Erythroblast (primary cell): ENCODE measurements at regions not wholly inside any gene's neighbourhood (a gene's known extent, or its start where the extent isn't known, plus 50 kb on each side); places are given as distances from the start of the nearest gene placed in this dataset.

Experiments
- DNase-seq, 2 experiments: peaks; one replicate each; lab custom pipeline; 2025; lab: John Stamatoyannopoulos, UW
- GATA1 ChIP-seq: IDR thresholded peaks from 2 replicates; pipeline ENCODE4 v1.6.1; 2011; ENCODE audit warnings: low read depth, mild to moderate bottlenecking, control low read depth, low read length, moderate library complexity
- POLR2A ChIP-seq: IDR thresholded peaks from 2 replicates; pipeline ENCODE4 v1.6.1; 2011; ENCODE audit warnings: mild to moderate bottlenecking, low read length

DNA sequence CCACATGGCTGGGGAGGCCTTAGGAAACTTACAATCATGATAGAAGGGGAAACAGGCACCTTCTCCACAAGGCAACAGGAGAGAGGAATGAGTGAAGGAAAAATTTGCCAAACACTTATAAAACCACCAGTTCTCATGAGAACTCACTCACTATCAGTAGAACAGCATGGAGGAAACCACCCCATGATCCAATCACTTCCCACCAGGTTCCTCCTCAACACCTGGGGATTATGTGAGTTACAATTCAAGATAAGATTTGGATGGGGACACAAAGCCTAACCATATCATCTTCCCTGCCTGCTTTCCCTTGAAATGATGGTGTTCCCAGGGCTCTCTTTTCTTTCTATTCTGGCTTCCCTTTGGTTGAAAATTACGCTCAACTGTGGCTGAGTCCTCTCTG lies 262.7 kb upstream of the HABP2 start:
- DNase-seq: no peak
- no peak for TF ChIP-seq POLR2A
- TF ChIP-seq GATA1: no peak

DNA sequence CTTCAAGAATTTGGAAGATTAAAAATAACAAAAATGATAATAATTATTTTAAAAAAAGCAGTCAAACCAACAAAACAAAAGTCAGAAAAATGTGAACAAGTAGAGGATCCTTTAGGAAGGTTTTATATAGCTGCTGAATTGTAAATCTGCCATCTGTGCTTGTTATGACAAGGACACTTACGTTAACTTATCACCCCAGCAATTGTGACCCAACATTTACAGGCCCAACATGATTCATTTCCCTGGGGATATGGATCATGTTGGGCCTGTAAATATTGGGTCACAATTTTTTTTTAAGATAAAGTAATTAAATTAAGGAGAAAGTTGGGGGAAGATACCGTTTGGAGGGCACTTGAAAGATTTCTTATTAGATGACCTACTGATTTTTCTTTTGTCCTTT lies 261.4 kb upstream of the HABP2 start:
- no peak for DNase-seq
- no peak for TF ChIP-seq POLR2A
- no peak for TF ChIP-seq GATA1

DNA sequence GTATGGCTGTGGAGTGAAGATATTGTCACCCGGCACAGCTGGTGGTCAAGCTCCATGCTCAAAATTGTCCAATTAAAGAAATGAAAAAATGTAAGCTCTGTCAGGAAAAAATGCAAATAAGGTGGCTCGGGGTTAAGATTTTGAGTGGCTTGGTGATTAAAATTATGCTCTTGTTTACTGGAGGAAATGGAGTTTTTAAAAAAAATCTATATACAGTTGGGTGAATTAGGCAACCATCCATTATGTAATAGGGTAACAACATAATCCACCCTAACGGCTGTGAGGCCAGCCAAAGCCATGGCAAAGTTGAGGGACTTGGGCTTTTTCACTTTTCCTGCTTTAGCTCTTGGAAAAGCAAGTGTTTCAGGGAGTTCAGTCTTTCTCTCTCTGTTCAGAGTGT lies 260.8 kb upstream of the HABP2 start:
- TF ChIP-seq POLR2A (no peak), GATA1 (no peak)
- DNase-seq: no peak

DNA sequence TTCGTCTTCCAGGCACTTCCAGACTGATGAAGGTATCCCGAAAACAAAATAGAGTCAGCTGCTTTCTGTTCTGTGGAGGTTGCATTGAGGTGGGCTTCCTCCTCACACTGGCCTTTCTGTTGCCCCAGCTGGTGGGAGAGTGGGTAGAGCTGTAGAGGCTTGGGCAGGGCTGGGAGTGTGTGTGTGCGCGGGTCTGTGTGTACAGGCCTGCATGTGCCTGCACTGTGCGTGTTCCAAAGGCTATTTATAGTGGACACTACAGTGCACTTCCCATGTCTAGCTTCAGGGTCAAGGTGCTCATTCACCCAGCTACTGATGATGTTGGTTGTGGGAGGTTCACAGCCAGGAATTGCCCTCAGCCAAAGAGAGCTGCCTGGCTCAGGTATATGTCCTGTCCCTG lies 260.1 kb upstream of the HABP2 start:
- TF ChIP-seq GATA1 (no peak), POLR2A (no peak)
- no peak for DNase-seq

DNA sequence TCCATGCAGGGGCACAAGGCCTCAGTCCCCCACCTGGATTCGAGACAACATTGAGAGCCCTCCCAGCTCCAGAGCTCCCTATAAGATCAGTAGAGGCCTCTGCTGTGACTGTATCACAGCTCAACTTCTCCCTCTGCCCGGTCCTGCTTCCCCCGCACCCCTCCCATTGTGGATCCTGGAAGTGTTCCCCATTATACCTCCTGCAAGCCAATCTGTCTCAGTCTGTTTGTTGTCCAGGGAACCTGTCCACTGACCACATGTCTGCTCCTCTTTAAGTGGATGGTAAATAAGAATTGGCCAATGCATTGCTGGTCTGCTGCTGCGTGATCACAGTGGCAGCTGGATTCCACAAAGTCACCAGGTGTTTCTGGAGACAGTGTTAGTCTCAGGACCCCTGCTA lies 259.7 kb upstream of the HABP2 start:
- DNase-seq: no peak
- no peak for TF ChIP-seq POLR2A
- TF ChIP-seq GATA1: no peak

DNA sequence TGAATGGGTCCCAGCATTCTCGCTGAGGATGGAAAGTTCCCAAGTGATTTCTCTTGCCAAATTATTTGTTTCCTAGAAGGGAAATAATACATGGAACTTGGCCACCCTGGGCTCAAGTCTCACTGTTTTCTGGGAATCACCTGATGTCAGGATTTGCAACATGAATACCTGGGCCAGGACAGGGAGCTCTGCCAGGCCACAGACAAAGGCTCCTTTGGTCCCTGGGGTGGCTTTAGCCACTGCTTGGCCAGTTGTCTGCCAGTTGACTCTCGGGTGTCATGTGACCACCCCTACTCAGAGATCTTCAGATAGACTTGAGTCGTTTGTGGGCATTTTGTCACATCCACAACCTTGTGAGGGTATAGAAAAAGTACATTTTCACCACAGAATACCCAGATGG lies 258.0 kb upstream of the HABP2 start:
- TF ChIP-seq GATA1: no peak
- DNase-seq: no peak

DNA sequence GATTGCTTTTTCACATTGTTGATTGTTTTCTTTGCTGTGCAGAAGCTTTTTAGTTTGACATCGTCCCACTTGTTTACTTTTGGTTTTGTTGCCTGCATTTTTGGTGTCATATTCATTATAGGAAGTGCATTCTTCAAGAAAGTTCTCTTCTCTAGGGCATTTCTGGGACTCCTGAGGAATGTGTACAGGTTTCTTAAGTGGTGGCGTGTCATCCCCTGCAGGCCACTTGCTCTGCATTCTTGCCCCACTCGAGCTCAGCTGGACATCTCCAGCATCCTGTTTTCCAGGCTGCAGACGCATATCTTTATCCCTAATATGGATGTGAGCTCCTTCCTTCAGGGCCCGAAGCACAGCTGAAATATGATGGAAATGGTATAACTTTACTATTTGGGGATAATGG lies 255.6 kb upstream of the HABP2 start:
- DNase-seq: no peak
- no peak for TF ChIP-seq GATA1

DNA sequence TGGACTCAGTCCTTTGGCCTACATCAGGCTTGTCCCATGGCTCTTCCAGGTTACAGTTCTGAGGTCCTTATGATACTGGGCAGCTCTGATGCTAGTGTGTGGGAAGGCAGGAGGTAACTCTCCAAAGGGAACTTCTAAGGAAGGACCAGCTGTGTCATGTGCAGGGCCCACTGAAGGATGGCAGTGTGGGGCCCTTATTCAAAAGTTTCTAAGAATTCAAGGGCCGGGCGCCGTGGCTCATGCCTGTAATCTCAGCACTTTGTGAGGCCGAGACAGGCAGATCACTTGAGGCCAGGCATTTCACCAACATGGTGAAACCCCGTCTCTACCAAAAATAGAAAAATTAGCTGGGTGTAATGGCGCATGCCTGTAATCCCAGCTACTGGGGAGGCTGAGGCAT lies 254.2 kb upstream of the HABP2 start:
- TF ChIP-seq GATA1 (no peak), POLR2A (no peak)
- no peak for DNase-seq

DNA sequence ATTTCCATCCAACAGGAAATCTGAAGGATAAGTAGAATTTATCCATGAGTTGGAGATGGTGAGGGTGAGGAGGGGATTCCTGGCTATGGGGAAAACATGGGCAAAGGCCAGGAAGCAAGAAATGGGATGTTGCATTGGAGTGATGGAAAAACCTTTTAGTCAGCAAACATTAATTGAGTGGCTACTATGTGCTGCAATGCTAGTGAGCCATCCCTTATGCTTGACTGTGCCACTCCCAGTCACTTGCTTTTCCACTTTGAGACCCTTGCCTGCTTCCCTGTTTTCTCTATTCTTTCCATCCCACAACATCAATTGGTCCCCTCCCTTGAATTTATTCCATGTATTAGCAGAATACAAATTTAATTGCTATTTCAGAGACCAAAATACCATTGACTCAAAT lies 252.7 kb upstream of the HABP2 start:
- TF ChIP-seq POLR2A (no peak), GATA1 (no peak)
- no peak for DNase-seq

DNA sequence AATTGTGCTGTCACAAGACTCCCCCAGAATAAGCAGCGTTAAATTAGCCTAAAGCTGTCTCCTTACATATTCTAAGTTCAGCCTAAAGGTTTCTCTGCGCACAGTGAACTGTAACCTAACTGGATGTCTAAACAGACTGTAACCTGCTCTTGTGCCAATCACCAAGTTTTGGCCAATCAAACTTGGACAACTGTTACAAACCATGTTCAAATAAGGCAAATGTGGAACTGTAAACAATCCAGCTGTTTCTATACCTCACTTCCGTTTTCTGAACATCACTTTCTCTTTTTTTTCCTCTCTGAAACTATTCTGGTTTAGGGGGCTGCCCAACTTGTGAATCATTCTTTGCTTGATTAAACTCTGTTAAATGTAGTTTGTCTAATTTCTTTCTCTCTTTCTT lies 252.2 kb upstream of the HABP2 start:
- DNase-seq: no peak
- no peak for TF ChIP-seq GATA1
- no peak for TF ChIP-seq POLR2A

DNA sequence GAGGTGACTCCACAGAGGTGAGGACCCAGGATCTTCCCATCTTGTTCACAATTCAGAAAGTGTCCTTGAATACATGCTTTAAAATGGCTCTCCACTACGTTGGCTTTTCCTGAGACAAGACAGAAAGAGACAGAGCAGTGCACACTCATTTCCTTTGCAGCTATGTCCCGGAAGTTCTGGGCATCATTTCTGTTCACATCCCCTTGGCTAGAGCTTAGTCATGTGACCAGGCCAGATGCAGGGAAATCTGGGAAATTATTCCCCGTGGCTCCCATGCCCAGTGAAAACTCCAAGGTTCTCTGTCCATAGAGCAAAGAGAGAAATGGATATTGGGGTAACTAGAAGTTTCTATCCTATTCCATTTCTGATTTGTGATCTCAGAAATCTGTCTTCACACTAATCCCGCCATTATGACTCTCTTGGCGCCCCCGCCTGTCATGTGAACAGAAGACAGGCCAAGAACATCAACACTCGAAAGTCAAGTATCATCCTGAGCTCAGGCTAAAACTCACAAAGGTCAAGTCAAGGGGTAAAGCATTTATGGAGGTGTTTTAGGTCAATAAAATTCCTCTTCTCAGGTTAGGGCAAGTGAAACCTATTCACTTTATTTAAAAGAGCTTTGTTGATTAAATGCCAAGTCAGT lies 251.4 kb upstream of the HABP2 start:
- DNase-seq: no peak
- TF ChIP-seq POLR2A (no peak), GATA1 (no peak)

DNA sequence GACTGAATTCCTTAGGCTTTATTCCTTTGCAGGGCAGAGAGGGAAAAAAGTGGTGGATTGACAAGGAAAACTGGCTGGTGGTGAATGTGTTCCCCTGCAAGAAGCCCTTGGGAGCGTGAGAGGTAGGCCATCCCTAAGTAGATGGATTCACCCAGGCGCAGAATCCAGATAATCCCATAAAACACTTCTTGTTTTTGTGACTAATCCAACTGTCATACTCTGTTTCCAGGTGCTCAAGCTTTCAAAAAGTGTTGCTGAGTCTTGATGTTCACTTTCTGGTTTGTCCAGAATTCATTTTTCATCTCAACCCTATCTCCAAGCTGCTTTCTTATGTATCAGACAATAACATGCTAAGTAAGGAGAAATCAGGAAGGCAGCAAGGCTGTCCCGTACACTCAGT lies 250.8 kb upstream of the HABP2 start:
- no peak for TF ChIP-seq GATA1
- no peak for TF ChIP-seq POLR2A
- no peak for DNase-seq

DNA sequence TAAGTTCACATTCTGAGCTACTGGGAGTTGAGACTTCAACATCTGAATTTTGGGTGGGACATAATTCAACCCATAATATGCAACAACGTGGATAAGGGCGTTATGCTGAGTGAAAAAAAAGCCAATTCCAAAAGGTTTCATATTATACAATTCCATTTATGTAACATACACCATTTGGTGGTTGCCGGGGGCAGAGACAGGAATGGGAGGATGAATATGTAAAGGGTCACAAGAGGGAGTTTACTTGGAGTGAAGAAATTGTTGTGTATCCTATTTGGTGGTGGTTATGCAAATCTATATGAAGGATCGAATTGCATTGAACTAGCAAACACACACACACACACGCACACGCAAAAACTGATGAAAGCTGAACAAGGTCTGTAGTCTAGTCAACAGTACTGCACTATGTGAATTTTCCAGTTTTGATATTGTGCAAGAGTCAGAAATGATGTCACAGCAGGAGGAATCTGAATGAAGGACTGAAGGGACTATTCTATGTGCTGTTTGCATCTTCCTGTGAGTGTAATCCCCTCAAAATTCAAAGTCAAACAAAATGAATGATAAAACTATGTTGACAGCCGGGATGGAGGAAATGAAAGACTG lies 249.2 kb upstream of the HABP2 start:
- DNase-seq: no peak
- no peak for TF ChIP-seq POLR2A

DNA sequence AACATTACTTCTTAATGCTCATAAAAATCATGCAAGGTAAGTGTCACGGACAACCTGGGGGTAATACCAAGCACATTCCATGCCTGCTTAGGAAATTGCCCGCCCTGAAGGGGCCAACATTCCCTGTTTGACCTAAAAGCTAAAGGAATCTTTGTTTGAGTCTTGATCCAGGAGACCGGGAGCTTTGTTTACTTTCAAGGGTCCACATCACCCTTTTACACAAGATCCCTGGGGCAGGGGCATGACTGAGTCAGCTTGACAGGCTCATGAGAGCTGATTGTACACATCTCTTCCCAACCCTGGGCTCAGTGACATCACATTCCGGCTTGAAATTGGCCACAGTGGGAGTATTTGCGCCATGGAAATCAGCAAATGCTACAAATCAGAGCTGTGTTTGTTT lies 248.1 kb upstream of the HABP2 start:
- TF ChIP-seq POLR2A: no peak
- no peak for TF ChIP-seq GATA1
- DNase-seq: no peak

DNA sequence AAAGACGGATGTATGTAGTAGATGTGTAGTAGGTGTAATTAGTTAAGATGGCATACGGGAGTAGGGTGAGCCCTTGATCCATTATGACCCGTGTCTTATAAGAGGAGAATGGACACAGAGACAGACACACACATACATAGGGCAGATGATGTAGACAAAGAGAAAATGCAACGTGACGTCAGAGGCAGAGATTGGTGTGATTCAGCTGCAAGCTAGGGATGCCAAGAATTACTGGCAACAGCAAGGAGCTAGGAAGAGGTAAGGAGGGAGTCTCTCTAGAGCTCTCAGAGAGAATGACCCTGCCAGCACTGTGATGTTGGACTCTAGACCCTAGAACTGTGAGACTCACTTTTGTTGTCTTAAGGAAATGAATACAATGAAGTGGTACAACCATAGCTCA lies 247.0 kb upstream of the HABP2 start:
- no peak for DNase-seq
- no peak for TF ChIP-seq POLR2A
- no peak for TF ChIP-seq GATA1
